ENCODE measurements at regions not wholly inside any gene's neighbourhood (a gene's known extent, or its start where the extent isn't known, plus 50 kb on each side); places are given as distances from the start of the nearest gene placed in this dataset.
"Not testable (repeated sequence)": the region's sequence is repeated elsewhere in the genome, so short reads cannot be mapped to it uniquely, and the experiment has no call there.

GRCh38 chr14:39548358-39548757, 116.1 kb upstream of the FBXO33 start:
- peaks cover 0 to 7% (median under 1%) of the 10 kb centered on the region in 4 donors for H3K9me3 ChIP-seq
- WGBS, 2 donors: 72 to 86% methylated on average over 4 of the region's 4 CpGs
- TF ChIP-seq POLR2AphosphoS5 (IDR thresholded peaks at IDR 0.05): no peak
- TF ChIP-seq EP300 (IDR thresholded peaks at IDR 0.05): no peak
- TF ChIP-seq POLR2A (IDR thresholded peaks at IDR 0.05): no peak
- TF ChIP-seq CTCF (IDR thresholded peaks at IDR 0.05): no peak
- H3K4me3 ChIP-seq: no peak overlapping the region
- DNase-seq: no peak
- no peaks in the 10 kb centered on the region for H3K27me3 ChIP-seq
- H3K4me1 ChIP-seq: no peaks in the 10 kb centered on the region
- intact Hi-C loops (cut with DNase I): no loop called here
- H3K27ac ChIP-seq: no peak overlapping the region
- no peaks in the 10 kb centered on the region for H3K36me3 ChIP-seq

GRCh38 chr14:39547845-39548244, 115.6 kb upstream of the FBXO33 start:
- TF ChIP-seq POLR2A (IDR thresholded peaks at IDR 0.05) (no peak), EP300 (IDR thresholded peaks at IDR 0.05) (no peak), CTCF (IDR thresholded peaks at IDR 0.05) (no peak), POLR2AphosphoS5 (IDR thresholded peaks at IDR 0.05) (no peak)
- H3K36me3 ChIP-seq: no peaks in the 10 kb centered on the region
- DNase-seq: no peak
- H3K4me1 ChIP-seq: no peaks in the 10 kb centered on the region
- H3K4me3 ChIP-seq: no peak overlapping the region
- peaks cover 0 to 7% (median 3%) of the 10 kb centered on the region in 4 donors for H3K9me3 ChIP-seq
- WGBS, 2 donors: 60 to 62% methylated on average over 3 of the region's 3 CpGs
- H3K27ac ChIP-seq: no peak overlapping the region
- intact Hi-C loops (cut with DNase I): no loop called here
- no peaks in the 10 kb centered on the region for H3K27me3 ChIP-seq

GRCh38 chr14:39505812-39506211, 73.6 kb upstream of the FBXO33 start:
- Histone ChIP-seq H3K4me3 (no peak overlapping the region), H3K27me3 (no peaks in the 10 kb centered on the region), H3K27ac (no peak overlapping the region), H3K4me1 (no peaks in the 10 kb centered on the region), H3K36me3 (no peaks in the 10 kb centered on the region), H3K9me3 (peaks cover 0 to 10% (median 7%) of the 10 kb centered on the region in 4 donors)
- 21 to 51% methylated on average over 1 of the region's 1 CpG for WGBS, 2 donors
- intact Hi-C loops (cut with DNase I): no loop called here
- no peak for DNase-seq
- no peak for TF ChIP-seq CTCF (IDR thresholded peaks at IDR 0.05)
- no peak for TF ChIP-seq POLR2AphosphoS5 (IDR thresholded peaks at IDR 0.05)
- TF ChIP-seq EP300 (IDR thresholded peaks at IDR 0.05): no peak
- no peak for TF ChIP-seq POLR2A (IDR thresholded peaks at IDR 0.05)

- peaks cover 0 to 3% (median 0%) of the 10 kb centered on the region in 4 donors for H3K9me3 ChIP-seq
- intact Hi-C loops (cut with DNase I): no loop called here
- H3K4me3 ChIP-seq: no peak overlapping the region
- H3K36me3 ChIP-seq: no peaks in the 10 kb centered on the region
- no peaks in the 10 kb centered on the region for H3K27me3 ChIP-seq
- 76 to 91% methylated on average over 1 of the region's 1 CpG for WGBS, 2 donors
- H3K4me1 ChIP-seq: no peaks in the 10 kb centered on the region
- TF ChIP-seq POLR2AphosphoS5 (IDR thresholded peaks at IDR 0.05) (no peak), POLR2A (IDR thresholded peaks at IDR 0.05) (no peak), EP300 (IDR thresholded peaks at IDR 0.05) (no peak), CTCF (IDR thresholded peaks at IDR 0.05) (no peak)
- H3K27ac ChIP-seq: no peak overlapping the region
- no peak for DNase-seq
These were observed 68.0 kb upstream of the FBXO33 start for GRCh38 chr14:39500253-39500652.

GRCh38 chr14:39499514-39499913, 67.3 kb upstream of the FBXO33 start:
- H3K27me3 ChIP-seq: no peaks in the 10 kb centered on the region
- TF ChIP-seq POLR2A (IDR thresholded peaks at IDR 0.05) (no peak), EP300 (IDR thresholded peaks at IDR 0.05) (no peak), POLR2AphosphoS5 (IDR thresholded peaks at IDR 0.05) (no peak), CTCF (IDR thresholded peaks at IDR 0.05) (no peak)
- intact Hi-C loops (cut with DNase I): no loop called here
- no peak overlapping the region for H3K27ac ChIP-seq
- peaks cover 0 to 3% (median 0%) of the 10 kb centered on the region in 4 donors for H3K9me3 ChIP-seq
- DNase-seq: no peak
- no peaks in the 10 kb centered on the region for H3K4me1 ChIP-seq
- no peaks in the 10 kb centered on the region for H3K36me3 ChIP-seq
- no peak overlapping the region for H3K4me3 ChIP-seq

GRCh38 chr14:39497677-39498076, 65.4 kb upstream of the FBXO33 start:
- H3K4me3 ChIP-seq; H3K27ac ChIP-seq; H3K27me3 ChIP-seq; H3K9me3 ChIP-seq; H3K4me1 ChIP-seq; H3K36me3 ChIP-seq; intact Hi-C loops (cut with DNase I); DNase-seq: not testable (repeated sequence)
- WGBS, 2 donors: 78 to 87% methylated on average over 3 of the region's 3 CpGs
